Midbrain (tissue), 1 donor: ENCODE measurements at regions not wholly inside any gene's neighbourhood (a gene's known extent, or its start where the extent isn't known, plus 50 kb on each side); places are given as distances from the start of the nearest gene placed in this dataset.
"Not testable (repeated sequence)": the region's sequence is repeated elsewhere in the genome, so short reads cannot be mapped to it uniquely, and the experiment has no call there.

ENCODE experiments used
- DNase-seq: peaks from one replicate; lab custom pipeline; 2025; lab: John Stamatoyannopoulos, UW

DNA sequence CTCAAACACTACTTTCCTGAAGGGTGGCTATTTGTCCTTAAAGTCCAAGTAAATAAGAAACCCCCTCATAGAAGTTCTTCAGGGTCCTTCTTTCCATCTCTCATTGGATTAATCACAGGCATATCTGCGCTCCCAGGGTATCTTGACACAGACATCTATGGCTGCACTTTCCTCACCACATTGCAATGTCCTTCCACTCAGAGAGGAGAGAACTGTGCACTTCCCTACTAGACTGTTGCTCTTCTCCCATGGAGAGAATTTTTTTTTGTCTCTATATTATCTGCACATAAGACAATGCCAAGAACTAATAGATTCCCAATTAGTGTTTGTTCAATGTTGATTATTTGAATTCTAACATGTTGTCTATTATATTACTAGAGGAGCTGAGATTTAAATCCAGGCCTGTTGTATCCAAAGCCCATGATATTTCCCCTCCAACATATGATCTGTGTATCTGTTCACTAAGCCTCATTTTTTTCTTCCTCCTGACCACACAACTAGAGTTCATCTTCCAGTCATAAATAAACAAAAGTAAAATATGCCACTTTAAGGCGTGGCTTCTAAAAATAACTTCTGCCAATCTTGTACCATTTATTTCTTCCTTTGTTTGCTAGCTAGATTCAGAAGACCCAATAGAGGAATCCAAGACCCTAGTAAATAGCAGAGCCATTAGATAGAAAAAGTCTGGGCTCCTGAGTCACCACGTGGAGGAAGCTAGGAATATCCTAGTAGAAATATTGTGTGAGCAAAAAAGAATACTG is 61.5 kb upstream of the FAM241A start:
- no peak for DNase-seq

- DNase-seq: no peak
Measured at GRCh38 chr4:112085156-112086035, 59.9 kb upstream of the FAM241A start.

DNA sequence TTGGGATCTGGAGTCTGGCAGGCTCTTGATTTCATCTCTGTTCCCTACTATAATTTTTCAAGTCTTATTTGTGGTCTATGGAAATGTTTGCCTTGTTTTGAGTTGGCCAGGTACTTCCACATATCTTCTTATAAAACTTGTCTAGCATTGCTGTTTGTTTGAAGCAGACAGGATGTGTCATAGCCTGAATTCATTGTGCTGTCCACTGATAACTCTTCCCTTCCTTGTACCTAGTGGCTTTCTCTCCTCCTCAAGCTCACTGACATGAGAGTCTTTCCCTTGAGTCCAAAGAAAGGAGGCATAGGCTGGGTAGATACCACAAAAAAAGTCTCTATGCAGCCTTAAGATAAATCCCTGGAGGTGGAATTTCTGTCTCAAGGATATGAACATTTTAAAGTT is 59.2 kb upstream of the FAM241A start:
- DNase-seq: no peak

- DNase-seq: not testable (repeated sequence)
Measured at GRCh38 chr4:112086661-112087060, 58.6 kb upstream of the FAM241A start.

DNA sequence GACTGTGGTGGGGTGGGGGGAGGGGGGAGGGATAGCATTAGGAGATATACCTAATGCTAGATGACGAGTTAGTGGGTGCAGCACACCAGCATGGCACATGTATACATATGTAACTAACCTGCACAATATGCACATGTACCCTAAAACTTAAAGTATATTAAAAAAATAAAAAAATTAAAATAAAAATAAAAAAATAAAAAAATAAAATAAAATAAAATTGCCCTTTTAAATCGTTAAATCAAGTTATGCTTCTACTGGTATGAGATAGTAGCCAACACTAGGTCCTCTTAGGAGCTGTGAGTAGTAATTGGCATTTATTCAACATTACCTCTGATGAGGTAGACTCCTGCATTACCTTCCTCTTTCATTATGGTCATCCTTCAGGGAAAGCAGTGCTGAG is 52.9 kb upstream of the FAM241A start:
- not testable (repeated sequence) for DNase-seq

- DNase-seq: no peak
Measured at GRCh38 chr4:112093636-112094202, 51.5 kb upstream of the FAM241A start.

GRCh38 chr4:112094330-112094729 is 50.9 kb upstream of the FAM241A start:
- no peak for DNase-seq
